Skeletal muscle satellite cell (primary cell): ENCODE measurements at regions not wholly inside any gene's neighbourhood (a gene's known extent, or its start where the extent isn't known, plus 50 kb on each side); places are given as distances from the start of the nearest gene placed in this dataset.

ENCODE experiments used
- H3K27me3 ChIP-seq: 2 replicates; pipeline ENCODE4 v1.7.0; 2013; ENCODE audit warnings: low read length; ENCODE audit not compliant: control insufficient read depth, insufficient read depth
- H3K36me3 ChIP-seq: 2 replicates; pipeline ENCODE4 v1.7.0; 2013; ENCODE audit warnings: mild to moderate bottlenecking, control low read depth, low read length; ENCODE audit not compliant: insufficient read depth
- H3K4me1 ChIP-seq: 2 replicates; pipeline ENCODE4 v1.7.0; 2013; ENCODE audit warnings: low read length; ENCODE audit not compliant: control insufficient read depth, insufficient read depth
- H3K4me2 ChIP-seq: 2 replicates; pipeline ENCODE4 v1.7.0; 2013; ENCODE audit warnings: mild to moderate bottlenecking, low read length
- H3K4me3 ChIP-seq: 2 replicates; pipeline ENCODE4 v1.7.0; 2013; ENCODE audit warnings: low read length
- H3K9ac ChIP-seq: 2 replicates; pipeline ENCODE4 v1.7.0; 2013; ENCODE audit warnings: mild to moderate bottlenecking, low read depth, low read length, moderate library complexity
- H3K9me3 ChIP-seq: replicated peaks from 2 replicates; pipeline ENCODE4 v1.7.0; 2013; ENCODE audit warnings: mild to moderate bottlenecking, control low read depth, low read length

GRCh38 chr13:47822036-47822435 is 179.0 kb downstream of the SUCLA2 start:
- Histone ChIP-seq H3K27me3 (peaks cover 4% of the 10 kb centered on the region), H3K9ac (no peak overlapping the region), H3K36me3 (no peaks in the 10 kb centered on the region), H3K4me2 (no peak overlapping the region), H3K4me1 (no peaks in the 10 kb centered on the region), H3K4me3 (no peak overlapping the region), H3K9me3 (no peaks in the 10 kb centered on the region)

- no peaks in the 10 kb centered on the region for H3K4me1 ChIP-seq
- no peaks in the 10 kb centered on the region for H3K9me3 ChIP-seq
- peaks cover 5% of the 10 kb centered on the region for H3K27me3 ChIP-seq
- no peak overlapping the region for H3K9ac ChIP-seq
- H3K4me2 ChIP-seq: no peak overlapping the region
- no peak overlapping the region for H3K4me3 ChIP-seq
- no peaks in the 10 kb centered on the region for H3K36me3 ChIP-seq
Measured at GRCh38 chr13:47816831-47817230, 184.2 kb downstream of the SUCLA2 start.

- no peaks in the 10 kb centered on the region for H3K36me3 ChIP-seq
- peaks cover 15% of the 10 kb centered on the region for H3K27me3 ChIP-seq
- no peaks in the 10 kb centered on the region for H3K9me3 ChIP-seq
- H3K4me2 ChIP-seq: no peak overlapping the region
- H3K4me1 ChIP-seq: no peaks in the 10 kb centered on the region
- no peak overlapping the region for H3K9ac ChIP-seq
- no peak overlapping the region for H3K4me3 ChIP-seq
Measured at GRCh38 chr13:47813718-47814117, 187.4 kb downstream of the SUCLA2 start.

GRCh38 chr13:47809411-47809810 is 191.7 kb downstream of the SUCLA2 start:
- peaks cover 22% of the 10 kb centered on the region for H3K27me3 ChIP-seq
- no peak overlapping the region for H3K9ac ChIP-seq
- no peaks in the 10 kb centered on the region for H3K36me3 ChIP-seq
- no peaks in the 10 kb centered on the region for H3K4me1 ChIP-seq
- no peaks in the 10 kb centered on the region for H3K9me3 ChIP-seq
- H3K4me2 ChIP-seq: no peak overlapping the region
- no peak overlapping the region for H3K4me3 ChIP-seq

- Histone ChIP-seq H3K36me3 (no peaks in the 10 kb centered on the region), H3K9ac (no peak overlapping the region), H3K4me3 (no peak overlapping the region), H3K27me3 (peaks cover 7% of the 10 kb centered on the region), H3K9me3 (no peaks in the 10 kb centered on the region), H3K4me2 (no peak overlapping the region), H3K4me1 (no peaks in the 10 kb centered on the region)
Measured at GRCh38 chr13:47803131-47803530, 197.9 kb downstream of the SUCLA2 start.

GRCh38 chr13:47801555-47801954 is 199.5 kb downstream of the SUCLA2 start:
- H3K27me3 ChIP-seq: peaks cover 4% of the 10 kb centered on the region
- H3K9me3 ChIP-seq: no peaks in the 10 kb centered on the region
- H3K4me3 ChIP-seq: no peak overlapping the region
- no peaks in the 10 kb centered on the region for H3K4me1 ChIP-seq
- no peak overlapping the region for H3K9ac ChIP-seq
- H3K4me2 ChIP-seq: no peak overlapping the region
- H3K36me3 ChIP-seq: no peaks in the 10 kb centered on the region

GRCh38 chr13:47800593-47800992 is 200.5 kb downstream of the SUCLA2 start:
- no peak overlapping the region for H3K9ac ChIP-seq
- no peak overlapping the region for H3K4me2 ChIP-seq
- no peaks in the 10 kb centered on the region for H3K9me3 ChIP-seq
- no peak overlapping the region for H3K4me3 ChIP-seq
- no peaks in the 10 kb centered on the region for H3K36me3 ChIP-seq
- no peaks in the 10 kb centered on the region for H3K4me1 ChIP-seq
- peaks cover 1% of the 10 kb centered on the region for H3K27me3 ChIP-seq

GRCh38 chr13:47798906-47799305 is 202.2 kb downstream of the SUCLA2 start:
- H3K4me1 ChIP-seq: no peaks in the 10 kb centered on the region
- H3K4me3 ChIP-seq: no peak overlapping the region
- H3K9ac ChIP-seq: no peak overlapping the region
- H3K4me2 ChIP-seq: no peak overlapping the region
- H3K36me3 ChIP-seq: no peaks in the 10 kb centered on the region
- no peaks in the 10 kb centered on the region for H3K27me3 ChIP-seq
- no peaks in the 10 kb centered on the region for H3K9me3 ChIP-seq

- Histone ChIP-seq H3K4me1 (no peaks in the 10 kb centered on the region), H3K36me3 (no peaks in the 10 kb centered on the region), H3K9me3 (no peaks in the 10 kb centered on the region), H3K4me2 (no peak overlapping the region), H3K27me3 (no peaks in the 10 kb centered on the region), H3K4me3 (no peak overlapping the region), H3K9ac (no peak overlapping the region)
Measured at GRCh38 chr13:47798194-47798593, 202.9 kb downstream of the SUCLA2 start.

- Histone ChIP-seq H3K36me3 (no peaks in the 10 kb centered on the region), H3K27me3 (no peaks in the 10 kb centered on the region), H3K4me1 (no peaks in the 10 kb centered on the region), H3K9ac (no peak overlapping the region), H3K4me2 (no peak overlapping the region), H3K4me3 (no peak overlapping the region), H3K9me3 (no peaks in the 10 kb centered on the region)
Measured at GRCh38 chr13:47796816-47797215, 204.3 kb downstream of the SUCLA2 start.

- no peaks in the 10 kb centered on the region for H3K27me3 ChIP-seq
Measured at GRCh38 chr13:47794963-47795362, 206.1 kb downstream of the SUCLA2 start.

GRCh38 chr13:47790755-47791154 is 210.3 kb downstream of the SUCLA2 start:
- H3K4me1 ChIP-seq: no peaks in the 10 kb centered on the region
- no peaks in the 10 kb centered on the region for H3K9me3 ChIP-seq
- H3K36me3 ChIP-seq: no peaks in the 10 kb centered on the region
- H3K27me3 ChIP-seq: no peaks in the 10 kb centered on the region
- H3K4me2 ChIP-seq: no peak overlapping the region
- H3K4me3 ChIP-seq: no peak overlapping the region
- no peak overlapping the region for H3K9ac ChIP-seq

More at GRCh38 chr13:47794963-47795362, 206.1 kb downstream of the SUCLA2 start:
- no peak overlapping the region for H3K4me2 ChIP-seq
- no peaks in the 10 kb centered on the region for H3K4me1 ChIP-seq
- H3K9me3 ChIP-seq: no peaks in the 10 kb centered on the region
- no peak overlapping the region for H3K9ac ChIP-seq
- no peak overlapping the region for H3K4me3 ChIP-seq
- H3K36me3 ChIP-seq: no peaks in the 10 kb centered on the region
